Ishikawa (cell line): ENCODE measurements at regions not wholly inside any gene's neighbourhood (a gene's known extent, or its start where the extent isn't known, plus 50 kb on each side); places are given as distances from the start of the nearest gene placed in this dataset.

Source experiments
- CEBPB ChIP-seq: IDR thresholded peaks from 2 replicates; pipeline ENCODE4 v1.6.1; 2012
- CREB1 ChIP-seq: IDR thresholded peaks from 2 replicates; pipeline ENCODE4 v1.6.1; 2012; ENCODE audit warnings: low read depth
- EP300 ChIP-seq: IDR thresholded peaks from 2 replicates; pipeline ENCODE4 v1.6.1; 2012; ENCODE audit warnings: borderline replicate concordance
- FOXM1 ChIP-seq: IDR thresholded peaks from 2 replicates; pipeline ENCODE4 v1.6.1; 2012; ENCODE audit warnings: low read depth, borderline replicate concordance
- MAX ChIP-seq: IDR thresholded peaks from 2 replicates; pipeline ENCODE4 v1.6.1; 2012
- NFIC ChIP-seq: IDR thresholded peaks from 2 replicates; pipeline ENCODE4 v1.6.1; 2012
- RAD21 ChIP-seq: IDR thresholded peaks from 2 replicates; pipeline ENCODE4 v1.6.1; 2012; ENCODE audit warnings: low read depth
- REST ChIP-seq: IDR thresholded peaks from 2 replicates; pipeline ENCODE4 v1.6.1; 2012; ENCODE audit warnings: low read depth, mild to moderate bottlenecking
- TAF1 ChIP-seq: IDR thresholded peaks from 2 replicates; pipeline ENCODE4 v1.6.1; 2012; ENCODE audit warnings: low read depth, mild to moderate bottlenecking
- TCF12 ChIP-seq: IDR thresholded peaks from 2 replicates; pipeline ENCODE4 v1.6.1; 2012; ENCODE audit warnings: low read depth
- YY1 ChIP-seq: IDR thresholded peaks from 2 replicates; pipeline ENCODE4 v1.6.1; 2012; ENCODE audit warnings: low read depth

DNA sequence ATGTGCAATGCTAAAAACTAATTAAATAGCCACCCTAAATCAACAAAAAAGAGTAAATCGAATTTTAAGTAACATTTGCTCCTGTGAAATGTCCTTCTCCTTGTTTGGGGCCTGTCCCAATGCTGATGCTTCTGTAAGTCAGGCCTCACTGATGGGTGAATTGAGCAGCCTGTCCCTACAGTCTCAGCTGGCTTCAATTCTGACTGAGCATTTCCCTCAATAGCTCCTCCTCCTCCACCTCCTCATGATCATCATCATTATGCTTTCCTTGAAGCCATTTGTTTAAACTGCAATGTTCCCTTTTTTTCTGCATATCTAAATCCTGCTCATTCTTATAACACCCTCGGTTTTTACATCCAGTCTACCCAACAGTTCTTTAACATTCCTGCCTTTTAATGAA is 137.2 kb upstream of the CELF4 start:
- no peak for TF ChIP-seq RAD21
- TF ChIP-seq MAX = no peak
- TF ChIP-seq TAF1 = no peak
- TF ChIP-seq CEBPB = no peak
- no peak for TF ChIP-seq FOXM1
- no peak for TF ChIP-seq REST
- TF ChIP-seq NFIC = no peak
- TF ChIP-seq YY1 = no peak
- no peak for TF ChIP-seq CREB1
- no peak for TF ChIP-seq EP300
- TF ChIP-seq TCF12 = no peak
